SK-N-SH treated with all-trans-retinoic acid at 6 μM for 48 hours (cell line): ENCODE measurements at regions not wholly inside any gene's neighbourhood (a gene's known extent, or its start where the extent isn't known, plus 50 kb on each side); places are given as distances from the start of the nearest gene placed in this dataset.
"Not testable (repeated sequence)": the region's sequence is repeated elsewhere in the genome, so short reads cannot be mapped to it uniquely, and the experiment has no call there.

Experiments used
- ATAC-seq: fragments of 200-7000 bp; cut with Tn5 transposase; 3 replicates; pipeline ENCODE4 v1.9.1; 2020; ENCODE audit warnings: mild to moderate bottlenecking, moderate library complexity
- CSRNP3 ChIP-seq: fragments of 250-450 bp; sonication (Bioruptor Pico); IDR thresholded peaks from 2 replicates; pipeline ENCODE4 v1.5.1; 2021; ENCODE audit warnings: mild to moderate bottlenecking, moderate library complexity
- ESRRG ChIP-seq: fragments of 250-450 bp; sonication (Bioruptor Pico); IDR thresholded peaks from 2 replicates; pipeline ENCODE4 v1.6.1; 2021; ENCODE audit warnings: mild to moderate bottlenecking
- GLIS3 ChIP-seq: fragments of 250-450 bp; sonication (Bioruptor Pico); IDR thresholded peaks from 2 replicates; pipeline ENCODE4 v1.5.0; 2020; ENCODE audit warnings: mild to moderate bottlenecking, moderate library complexity
- ISL1 ChIP-seq: fragments of 250-450 bp; sonication (Bioruptor Pico); IDR thresholded peaks from 2 replicates; pipeline ENCODE4 v2.1.2; 2022; ENCODE audit warnings: mild to moderate bottlenecking, moderate library complexity
- OSR1 ChIP-seq: fragments of 250-450 bp; sonication (Bioruptor Pico); IDR thresholded peaks from 2 replicates; pipeline ENCODE4 v1.8.0; 2022; ENCODE audit warnings: moderate library complexity, mild to moderate bottlenecking, inconsistent platforms
- PATZ1 ChIP-seq: fragments of 250-450 bp; sonication (Bioruptor Pico); IDR thresholded peaks from 2 replicates; pipeline ENCODE4 v1.8.0; 2020; ENCODE audit warnings: mild to moderate bottlenecking, moderate library complexity, borderline replicate concordance
- PPARA ChIP-seq: fragments of 250-450 bp; sonication (Bioruptor Pico); IDR thresholded peaks from 2 replicates; pipeline ENCODE4 v1.5.0; 2020; ENCODE audit warnings: mild to moderate bottlenecking, borderline replicate concordance
- RARB ChIP-seq: fragments of 250-450 bp; sonication (Bioruptor Pico); IDR thresholded peaks from 2 replicates; pipeline ENCODE4 v1.8.0; 2021; ENCODE audit warnings: mild to moderate bottlenecking, moderate library complexity
- SNAI2 ChIP-seq: fragments of 250-450 bp; sonication (Bioruptor Pico); IDR thresholded peaks from 2 replicates; pipeline ENCODE4 v1.5.0; 2020; ENCODE audit warnings: mild to moderate bottlenecking, moderate library complexity
- TCF4 ChIP-seq: fragments of 250-450 bp; sonication (Bioruptor Pico); IDR thresholded peaks from 2 replicates; pipeline ENCODE4 v1.8.0; 2021; ENCODE audit warnings: mild to moderate bottlenecking, moderate library complexity, borderline replicate concordance
- TOX ChIP-seq: fragments of 250-450 bp; sonication (Bioruptor Pico); IDR thresholded peaks from 2 replicates; pipeline ENCODE4 v1.8.0; 2021; ENCODE audit warnings: mild to moderate bottlenecking, moderate library complexity, borderline replicate concordance
- ZC3H10 ChIP-seq: fragments of 250-450 bp; sonication (Bioruptor Pico); IDR thresholded peaks from 2 replicates; pipeline ENCODE4 v1.5.1; 2021; ENCODE audit warnings: mild to moderate bottlenecking, moderate library complexity
- ZFP3 ChIP-seq: fragments of 250-450 bp; sonication (Bioruptor Pico); IDR thresholded peaks from 2 replicates; pipeline ENCODE4 v1.5.0; 2020; ENCODE audit warnings: mild to moderate bottlenecking, moderate library complexity
- ZFP30 ChIP-seq: fragments of 450-650 bp; formaldehyde crosslinking; IDR thresholded peaks from 2 replicates; pipeline ENCODE4 v1.5.0; 2022; ENCODE audit warnings: mild to moderate bottlenecking, moderate library complexity
- ZNF70 ChIP-seq: fragments of 450-650 bp; formaldehyde crosslinking; IDR thresholded peaks from 2 replicates; pipeline ENCODE4 v1.5.0; 2020; ENCODE audit warnings: mild to moderate bottlenecking, moderate library complexity
- TF ChIP-seq, protein P1 (sequence below): fragments of 250-450 bp; sonication (Bioruptor Pico); IDR thresholded peaks from 2 replicates; pipeline ENCODE4 v1.5.1; 2020; ENCODE audit warnings: low read depth, mild to moderate bottlenecking, moderate library complexity
- TF ChIP-seq, protein P2 (sequence below): fragments of 250-450 bp; sonication (Bioruptor Pico); IDR thresholded peaks from 2 replicates; pipeline ENCODE4 v1.8.0; 2021; ENCODE audit warnings: low read depth, mild to moderate bottlenecking, moderate library complexity, borderline replicate concordance
- TF ChIP-seq, protein P3 (sequence below): fragments of 250-450 bp; sonication (Bioruptor Pico); IDR thresholded peaks from 2 replicates; pipeline ENCODE4 v1.5.0; 2020; ENCODE audit warnings: mild to moderate bottlenecking, moderate library complexity

DNA sequence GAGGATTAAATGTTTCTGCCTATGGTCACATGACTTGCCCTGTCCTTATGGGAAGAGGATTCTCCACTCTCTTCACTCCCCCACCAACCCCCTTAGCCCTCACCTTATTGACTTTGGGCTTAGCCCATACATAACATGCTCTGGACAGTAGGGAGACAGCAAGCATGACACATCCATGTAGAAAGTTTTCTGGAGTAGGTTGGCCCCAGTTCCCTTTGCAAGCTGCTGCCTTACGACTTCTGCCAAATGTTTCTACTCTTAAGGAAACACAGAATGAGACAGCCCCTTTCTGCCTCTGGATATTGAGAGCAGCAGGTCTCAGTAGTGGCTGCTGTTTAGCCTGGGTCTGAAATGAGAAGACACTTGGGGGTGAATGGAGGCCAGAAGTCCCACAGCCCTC is 282.2 kb downstream of the MAP2K6 start (continued):
- no peak for TF ChIP-seq CSRNP3 (CRISPR knock-in tag)
- TF ChIP-seq TCF4, result no peak
- no peak for TF ChIP-seq PPARA (CRISPR knock-in tag)
- TF ChIP-seq PATZ1 (CRISPR knock-in tag), result no peak
- no peak for TF ChIP-seq OSR1 (CRISPR knock-in tag)
- no peak for TF ChIP-seq RARB (CRISPR knock-in tag)

- ATAC-seq, result not testable (repeated sequence)
These were observed 283.9 kb downstream of the MAP2K6 start for GRCh38 chr17:69698352-69698751.

DNA sequence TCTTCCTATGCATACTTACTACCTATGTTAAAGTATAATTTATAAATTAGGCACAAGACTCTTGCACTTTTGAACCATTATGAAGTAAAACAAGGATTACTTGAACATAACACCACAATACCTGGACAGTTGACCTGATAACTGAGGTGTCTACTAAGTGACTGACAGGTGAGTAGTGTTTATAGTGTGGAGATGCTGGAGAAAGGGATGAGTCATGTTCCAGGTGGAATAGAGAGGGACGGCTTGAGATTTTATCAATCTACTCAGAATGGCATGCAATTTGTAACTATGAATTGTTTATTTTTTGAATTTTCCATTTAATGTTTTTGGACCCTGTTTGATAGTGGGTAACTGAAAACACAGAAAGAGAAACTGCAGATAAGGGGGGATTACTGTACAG is 287.6 kb downstream of the MAP2K6 start:
- ATAC-seq, result no peak

More for the DNA sequence above, 287.6 kb downstream of the MAP2K6 start:
- TF ChIP-seq CSRNP3 (CRISPR knock-in tag), result no peak
- TF ChIP-seq ZFP3 (CRISPR knock-in tag), result no peak
- TF ChIP-seq TCF4, result no peak
- no peak for TF ChIP-seq GLIS3 (CRISPR knock-in tag)
- no peak for TF ChIP-seq ISL1 (CRISPR knock-in tag)
- TF ChIP-seq ZNF70, result no peak
- no peak for TF ChIP-seq ZFP30
- TF ChIP-seq, protein P1, sequence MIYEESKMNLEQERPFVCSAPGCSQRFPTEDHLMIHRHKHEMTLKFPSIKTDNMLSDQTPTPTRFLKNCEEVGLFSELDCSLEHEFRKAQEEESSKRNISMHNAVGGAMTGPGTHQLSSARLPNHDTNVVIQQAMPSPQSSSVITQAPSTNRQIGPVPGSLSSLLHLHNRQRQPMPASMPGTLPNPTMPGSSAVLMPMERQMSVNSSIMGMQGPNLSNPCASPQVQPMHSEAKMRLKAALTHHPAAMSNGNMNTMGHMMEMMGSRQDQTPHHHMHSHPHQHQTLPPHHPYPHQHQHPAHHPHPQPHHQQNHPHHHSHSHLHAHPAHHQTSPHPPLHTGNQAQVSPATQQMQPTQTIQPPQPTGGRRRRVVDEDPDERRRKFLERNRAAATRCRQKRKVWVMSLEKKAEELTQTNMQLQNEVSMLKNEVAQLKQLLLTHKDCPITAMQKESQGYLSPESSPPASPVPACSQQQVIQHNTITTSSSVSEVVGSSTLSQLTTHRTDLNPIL, result no peak
- TF ChIP-seq ESRRG (CRISPR knock-in tag), result no peak
- TF ChIP-seq ZC3H10 (CRISPR knock-in tag), result no peak
- no peak for TF ChIP-seq SNAI2
- no peak for TF ChIP-seq TOX
- TF ChIP-seq PATZ1 (CRISPR knock-in tag), result no peak
- TF ChIP-seq, protein P2, sequence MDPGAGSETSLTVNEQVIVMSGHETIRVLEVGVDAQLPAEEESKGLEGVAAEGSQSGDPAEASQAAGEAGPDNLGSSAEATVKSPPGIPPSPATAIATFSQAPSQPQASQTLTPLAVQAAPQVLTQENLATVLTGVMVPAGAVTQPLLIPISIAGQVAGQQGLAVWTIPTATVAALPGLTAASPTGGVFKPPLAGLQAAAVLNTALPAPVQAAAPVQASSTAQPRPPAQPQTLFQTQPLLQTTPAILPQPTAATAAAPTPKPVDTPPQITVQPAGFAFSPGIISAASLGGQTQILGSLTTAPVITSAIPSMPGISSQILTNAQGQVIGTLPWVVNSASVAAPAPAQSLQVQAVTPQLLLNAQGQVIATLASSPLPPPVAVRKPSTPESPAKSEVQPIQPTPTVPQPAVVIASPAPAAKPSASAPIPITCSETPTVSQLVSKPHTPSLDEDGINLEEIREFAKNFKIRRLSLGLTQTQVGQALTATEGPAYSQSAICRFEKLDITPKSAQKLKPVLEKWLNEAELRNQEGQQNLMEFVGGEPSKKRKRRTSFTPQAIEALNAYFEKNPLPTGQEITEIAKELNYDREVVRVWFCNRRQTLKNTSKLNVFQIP (CRISPR knock-in tag), result no peak
- TF ChIP-seq, protein P3, sequence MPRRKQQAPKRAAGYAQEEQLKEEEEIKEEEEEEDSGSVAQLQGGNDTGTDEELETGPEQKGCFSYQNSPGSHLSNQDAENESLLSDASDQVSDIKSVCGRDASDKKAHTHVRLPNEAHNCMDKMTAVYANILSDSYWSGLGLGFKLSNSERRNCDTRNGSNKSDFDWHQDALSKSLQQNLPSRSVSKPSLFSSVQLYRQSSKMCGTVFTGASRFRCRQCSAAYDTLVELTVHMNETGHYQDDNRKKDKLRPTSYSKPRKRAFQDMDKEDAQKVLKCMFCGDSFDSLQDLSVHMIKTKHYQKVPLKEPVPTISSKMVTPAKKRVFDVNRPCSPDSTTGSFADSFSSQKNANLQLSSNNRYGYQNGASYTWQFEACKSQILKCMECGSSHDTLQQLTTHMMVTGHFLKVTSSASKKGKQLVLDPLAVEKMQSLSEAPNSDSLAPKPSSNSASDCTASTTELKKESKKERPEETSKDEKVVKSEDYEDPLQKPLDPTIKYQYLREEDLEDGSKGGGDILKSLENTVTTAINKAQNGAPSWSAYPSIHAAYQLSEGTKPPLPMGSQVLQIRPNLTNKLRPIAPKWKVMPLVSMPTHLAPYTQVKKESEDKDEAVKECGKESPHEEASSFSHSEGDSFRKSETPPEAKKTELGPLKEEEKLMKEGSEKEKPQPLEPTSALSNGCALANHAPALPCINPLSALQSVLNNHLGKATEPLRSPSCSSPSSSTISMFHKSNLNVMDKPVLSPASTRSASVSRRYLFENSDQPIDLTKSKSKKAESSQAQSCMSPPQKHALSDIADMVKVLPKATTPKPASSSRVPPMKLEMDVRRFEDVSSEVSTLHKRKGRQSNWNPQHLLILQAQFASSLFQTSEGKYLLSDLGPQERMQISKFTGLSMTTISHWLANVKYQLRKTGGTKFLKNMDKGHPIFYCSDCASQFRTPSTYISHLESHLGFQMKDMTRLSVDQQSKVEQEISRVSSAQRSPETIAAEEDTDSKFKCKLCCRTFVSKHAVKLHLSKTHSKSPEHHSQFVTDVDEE, result no peak
